HL-60 (cell line): ENCODE measurements at regions not wholly inside any gene's neighbourhood (a gene's known extent, or its start where the extent isn't known, plus 50 kb on each side); places are given as distances from the start of the nearest gene placed in this dataset.

Experiments used
- DNase-seq, 2 experiments: peaks; one replicate each; pipeline ENCODE4 v3.0.0-alpha.2; 2010 to 2020; ENCODE audit warnings: low read depth in 1 of 2, low spot score in 1 of 2
- H3K27ac ChIP-seq: fragments of 250-450 bp; sonication (Bioruptor Pico); replicated peaks from 2 replicates; pipeline ENCODE4 v1.5.1; 2020; ENCODE audit warnings: mild to moderate bottlenecking, moderate library complexity
- H3K27me3 ChIP-seq: fragments of 250-450 bp; sonication (Bioruptor Pico); 2 replicates; pipeline ENCODE4 v1.5.1; 2021; ENCODE audit warnings: mild to moderate bottlenecking, moderate library complexity; ENCODE audit not compliant: insufficient read depth, poor library complexity, severe bottlenecking
- H3K4me3 ChIP-seq: replicated peaks from 2 replicates; pipeline ENCODE4 v1.5.1; 2011; ENCODE audit warnings: mild to moderate bottlenecking, control low read depth, low read length; ENCODE audit not compliant: insufficient read depth
- CTCF ChIP-seq: IDR thresholded peaks from one replicate; pipeline ENCODE4 v1.5.1; 2011; ENCODE audit warnings: low read length, control low read depth, inconsistent platforms; ENCODE audit not compliant: insufficient read depth
- GABPA ChIP-seq: IDR thresholded peaks from 2 replicates; pipeline ENCODE4 v1.6.1; 2012; ENCODE audit warnings: low read depth
- POLR2AphosphoS5 ChIP-seq: IDR thresholded peaks from 2 replicates; pipeline ENCODE4 v1.6.1; 2012; ENCODE audit warnings: low read depth
- REST ChIP-seq: IDR thresholded peaks from 2 replicates; pipeline ENCODE4 v1.6.1; 2012; ENCODE audit warnings: low read depth; ENCODE audit not compliant: insufficient replicate concordance
- SPI1 ChIP-seq: IDR thresholded peaks from 2 replicates; pipeline ENCODE4 v1.6.1; 2012; ENCODE audit warnings: low read depth, mild to moderate bottlenecking, borderline replicate concordance

GRCh38 chr3:150278195-150278594 is 129.9 kb upstream of the TSC22D2 start:
- no peak for TF ChIP-seq CTCF
- TF ChIP-seq REST: no peak
- no peak for TF ChIP-seq SPI1
- no peak for TF ChIP-seq GABPA
- no peak for TF ChIP-seq POLR2AphosphoS5
- no peaks in the 10 kb centered on the region for H3K27me3 ChIP-seq
- H3K27ac ChIP-seq: no peak overlapping the region
- no peak for DNase-seq
- H3K4me3 ChIP-seq: no peak overlapping the region

- TF ChIP-seq REST (no peak), CTCF (no peak), SPI1 (no peak), GABPA (no peak), POLR2AphosphoS5 (no peak)
- no peak for DNase-seq
- H3K27ac ChIP-seq: no peak overlapping the region
These were observed 130.7 kb upstream of the TSC22D2 start for GRCh38 chr3:150277444-150277843.

GRCh38 chr3:150275941-150276340 is 132.2 kb upstream of the TSC22D2 start:
- TF ChIP-seq GABPA (no peak), SPI1 (no peak), POLR2AphosphoS5 (no peak), CTCF (no peak), REST (no peak)
- Histone ChIP-seq H3K27me3 (no peaks in the 10 kb centered on the region), H3K4me3 (no peak overlapping the region), H3K27ac (no peak overlapping the region)
- no peak for DNase-seq

More at GRCh38 chr3:150277444-150277843, 130.7 kb upstream of the TSC22D2 start:
- no peaks in the 10 kb centered on the region for H3K27me3 ChIP-seq
- H3K4me3 ChIP-seq: no peak overlapping the region
